Gastroesophageal sphincter (tissue), 2 donors: ENCODE measurements at regions not wholly inside any gene's neighbourhood (a gene's known extent, or its start where the extent isn't known, plus 50 kb on each side); places are given as distances from the start of the nearest gene placed in this dataset.

Experiments used
- EP300 ChIP-seq: sonication (generic); formaldehyde crosslinking; IDR thresholded peaks from one replicate; pipeline ENCODE4 v1.6.1; 2017; ENCODE audit warnings: antibody characterized with exemption, mild to moderate bottlenecking
- POLR2AphosphoS5 ChIP-seq: sonication (generic); formaldehyde crosslinking; IDR thresholded peaks from one replicate; pipeline ENCODE4 v1.6.1; 2017; ENCODE audit warnings: antibody characterized with exemption

- TF ChIP-seq POLR2AphosphoS5 (no peak), EP300 (no peak)
Measured at GRCh38 chr14:76922092-76922491, 95.9 kb downstream of the LRRC74A start.
